ENCODE measurements at regions not wholly inside any gene's neighbourhood (a gene's known extent, or its start where the extent isn't known, plus 50 kb on each side); places are given as distances from the start of the nearest gene placed in this dataset.

- peak; percentile 7 for DNase-seq
- in situ Hi-C loops (cut with MboI): no loop called here
- Histone ChIP-seq H4K20me1 (ENCODE audit: insufficient read depth) (no peaks in the 10 kb centered on the region), H3K4me1 (ENCODE audit: insufficient read depth) (no peaks in the 10 kb centered on the region), H3K36me3 (ENCODE audit: low read depth) (no peaks in the 10 kb centered on the region), H3K9ac (no peak overlapping the region), H3K9me2 (ENCODE audit: insufficient read depth) (no peaks in the 10 kb centered on the region), H3K27me3 (replicated peaks; ENCODE audit: insufficient read depth) (no peaks in the 10 kb centered on the region), H3K79me2 (ENCODE audit: insufficient read depth) (no peaks in the 10 kb centered on the region), H3K9me3 (ENCODE audit: low read depth) (peaks cover 2% of the 10 kb centered on the region), H3K27ac (no peak overlapping the region), H3K4me2 (ENCODE audit: unreplicated experiment) (no peak overlapping the region), H2AFZ (no peak overlapping the region), H3F3A (ENCODE audit: insufficient read depth) (no peaks in the 10 kb centered on the region), H3K4me3 (no peak overlapping the region)
- no peak for TF ChIP-seq EZH2phosphoT487 (IDR thresholded peaks at IDR 0.05; ENCODE audit: insufficient read depth, low read depth)
- TF ChIP-seq EZH2 (IDR thresholded peaks at IDR 0.05; ENCODE audit: insufficient read depth, poor library complexity, severe bottlenecking): no peak
- 41 to 46% methylated on average over 5 of the region's 5 CpGs for WGBS, 2 experiments (ENCODE audit: low coverage in 1 of 2, low lambda C conversion rate in 2 of 2, missing lambda C conversion rate in 2 of 2)
Observed at GRCh38 chr15:98493966-98494511, 154.3 kb upstream of the IGF1R start.

GRCh38 chr15:98501192-98501591 is 147.1 kb upstream of the IGF1R start:
- H4K20me1 ChIP-seq (ENCODE audit: insufficient read depth): no peaks in the 10 kb centered on the region
- H3K4me3 ChIP-seq: no peak overlapping the region
- H3K36me3 ChIP-seq (ENCODE audit: low read depth): no peaks in the 10 kb centered on the region
- no peaks in the 10 kb centered on the region for H3K9me2 ChIP-seq (ENCODE audit: insufficient read depth)
- H3K4me1 ChIP-seq (ENCODE audit: insufficient read depth): peaks cover 3% of the 10 kb centered on the region; the same call in 1 of the 2 replicates
- H3K9me3 ChIP-seq (ENCODE audit: low read depth): peaks cover 4% of the 10 kb centered on the region
- no peak overlapping the region for H3K4me2 ChIP-seq (ENCODE audit: unreplicated experiment)
- no peak overlapping the region for H3K27ac ChIP-seq
- TF ChIP-seq EZH2 (IDR thresholded peaks at IDR 0.05; ENCODE audit: insufficient read depth, poor library complexity, severe bottlenecking): no peak
- TF ChIP-seq EZH2phosphoT487 (IDR thresholded peaks at IDR 0.05; ENCODE audit: insufficient read depth, low read depth): no peak
- H3K9ac ChIP-seq: no peak overlapping the region
- no peak for DNase-seq
- H3F3A ChIP-seq (ENCODE audit: insufficient read depth): no peaks in the 10 kb centered on the region
- no peaks in the 10 kb centered on the region for H3K79me2 ChIP-seq (ENCODE audit: insufficient read depth)
- in situ Hi-C loops (cut with MboI): no loop called here
- WGBS, 2 experiments (ENCODE audit: low coverage in 1 of 2, low lambda C conversion rate in 2 of 2, missing lambda C conversion rate in 2 of 2): 25 to 33% methylated on average over 1 of the region's 1 CpG
- H2AFZ ChIP-seq: no peak overlapping the region
- H3K27me3 ChIP-seq (replicated peaks; ENCODE audit: insufficient read depth): peaks cover 18% of the 10 kb centered on the region; the same call in 1 of the 2 replicates

GRCh38 chr15:98501632-98502031 is 146.7 kb upstream of the IGF1R start:
- WGBS, 2 experiments (ENCODE audit: low coverage in 1 of 2, low lambda C conversion rate in 2 of 2, missing lambda C conversion rate in 2 of 2): 22 to 42% methylated on average over 3 of the region's 3 CpGs
- TF ChIP-seq EZH2 (IDR thresholded peaks at IDR 0.05; ENCODE audit: insufficient read depth, poor library complexity, severe bottlenecking) (no peak), EZH2phosphoT487 (IDR thresholded peaks at IDR 0.05; ENCODE audit: insufficient read depth, low read depth) (no peak)
- H3K4me2 ChIP-seq (ENCODE audit: unreplicated experiment): no peak overlapping the region
- H3K9me2 ChIP-seq (ENCODE audit: insufficient read depth): no peaks in the 10 kb centered on the region
- no peak overlapping the region for H3K4me3 ChIP-seq
- H3K4me1 ChIP-seq (ENCODE audit: insufficient read depth): peaks cover 3% of the 10 kb centered on the region; the same call in 1 of the 2 replicates
- no peaks in the 10 kb centered on the region for H3F3A ChIP-seq (ENCODE audit: insufficient read depth)
- no peak overlapping the region for H2AFZ ChIP-seq
- H3K9ac ChIP-seq: no peak overlapping the region
- DNase-seq: no peak
- in situ Hi-C loops (cut with MboI): no loop called here
- H3K9me3 ChIP-seq (ENCODE audit: low read depth): peaks cover 4% of the 10 kb centered on the region
- no peaks in the 10 kb centered on the region for H3K36me3 ChIP-seq (ENCODE audit: low read depth)
- no peak overlapping the region for H3K27ac ChIP-seq
- H3K27me3 ChIP-seq (replicated peaks; ENCODE audit: insufficient read depth): peaks cover 21% of the 10 kb centered on the region; the same call in 1 of the 2 replicates
- H4K20me1 ChIP-seq (ENCODE audit: insufficient read depth): no peaks in the 10 kb centered on the region
- H3K79me2 ChIP-seq (ENCODE audit: insufficient read depth): no peaks in the 10 kb centered on the region

- WGBS, 2 experiments (ENCODE audit: low coverage in 1 of 2, low lambda C conversion rate in 2 of 2, missing lambda C conversion rate in 2 of 2): 4 to 7% methylated on average over 8 of the region's 8 CpGs
- H3K4me2 ChIP-seq (ENCODE audit: unreplicated experiment): peak overlapping the region; percentile 28
- peaks cover 31% of the 10 kb centered on the region for H3K27me3 ChIP-seq (replicated peaks; ENCODE audit: insufficient read depth)
Observed at GRCh38 chr15:98503970-98504369, 144.4 kb upstream of the IGF1R start.

More at GRCh38 chr15:98503970-98504369, 144.4 kb upstream of the IGF1R start:
- Histone ChIP-seq H3K79me2 (ENCODE audit: insufficient read depth) (no peaks in the 10 kb centered on the region), H3K9me2 (ENCODE audit: insufficient read depth) (no peaks in the 10 kb centered on the region), H3K9ac (no peak overlapping the region), H3K4me3 (0 out of 2 replicates have a peak overlapping the region, but pooled peaks have one; percentile 30), H2AFZ (peak overlapping the region; percentile 59), H4K20me1 (ENCODE audit: insufficient read depth) (no peaks in the 10 kb centered on the region), H3K27ac (no peak overlapping the region), H3K36me3 (ENCODE audit: low read depth) (no peaks in the 10 kb centered on the region), H3F3A (ENCODE audit: insufficient read depth) (no peaks in the 10 kb centered on the region), H3K4me1 (ENCODE audit: insufficient read depth) (peaks cover 3% of the 10 kb centered on the region; the same call in 1 of the 2 replicates), H3K9me3 (ENCODE audit: low read depth) (peaks cover 2% of the 10 kb centered on the region)
- TF ChIP-seq EZH2phosphoT487 (IDR thresholded peaks at IDR 0.05; ENCODE audit: insufficient read depth, low read depth): no peak
- no peak for TF ChIP-seq EZH2 (IDR thresholded peaks at IDR 0.05; ENCODE audit: insufficient read depth, poor library complexity, severe bottlenecking)
- peak; percentile 69 for DNase-seq
- in situ Hi-C loops (cut with MboI): no loop called here
